ENCODE measurements at regions not wholly inside any gene's neighbourhood (a gene's known extent, or its start where the extent isn't known, plus 50 kb on each side); places are given as distances from the start of the nearest gene placed in this dataset.
A peak's percentile ranks its signal among the peaks of the same experiment; 100 is the strongest.

DNA sequence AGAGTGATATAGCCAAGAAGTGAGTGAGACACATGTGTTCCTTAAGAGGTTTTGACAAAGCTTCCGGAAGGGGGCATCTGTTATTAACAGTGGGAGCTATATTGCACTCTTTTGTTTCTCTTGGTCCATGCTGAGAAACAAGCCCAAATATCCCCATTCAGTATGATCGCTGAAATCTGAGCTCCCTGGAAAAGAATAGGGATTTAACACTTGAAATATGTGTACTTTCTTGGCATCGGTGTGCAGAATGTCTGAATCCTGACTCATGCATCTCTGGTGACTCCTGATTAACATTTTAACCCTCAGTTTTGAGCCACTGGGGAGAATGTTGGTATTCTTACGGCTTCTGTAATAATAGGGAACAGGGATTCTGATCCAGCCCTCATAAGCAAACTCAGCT, 448.1 kb downstream of the TSN start:
- H3K4me2 ChIP-seq (ENCODE audit: unreplicated experiment): peak overlapping the region; percentile 59
- peaks cover 36% of the 10 kb centered on the region for H3K4me1 ChIP-seq (ENCODE audit: insufficient read depth)
- H3F3A ChIP-seq (ENCODE audit: insufficient read depth): peaks cover 20% of the 10 kb centered on the region
- H4K20me1 ChIP-seq (ENCODE audit: insufficient read depth): no peaks in the 10 kb centered on the region
- DNase-seq: peak; percentile 88
- H3K27ac ChIP-seq: peak overlapping the region; percentile 30
- H3K4me3 ChIP-seq: peak overlapping the region; percentile 30; the same call in 1 of the 2 replicates
- no peaks in the 10 kb centered on the region for H3K27me3 ChIP-seq (replicated peaks; ENCODE audit: insufficient read depth)
- no peaks in the 10 kb centered on the region for H3K79me2 ChIP-seq (ENCODE audit: insufficient read depth)
- in situ Hi-C loops (cut with MboI): no loop called here
- no peak overlapping the region for H2AFZ ChIP-seq
- H3K9me2 ChIP-seq (ENCODE audit: insufficient read depth): no peaks in the 10 kb centered on the region
- TF ChIP-seq EZH2 (IDR thresholded peaks at IDR 0.05; ENCODE audit: insufficient read depth, poor library complexity, severe bottlenecking) (no peak), EZH2phosphoT487 (IDR thresholded peaks at IDR 0.05; ENCODE audit: insufficient read depth, low read depth) (no peak)
- H3K9ac ChIP-seq: no peak overlapping the region
- WGBS, 2 experiments (ENCODE audit: low coverage in 1 of 2, low lambda C conversion rate in 2 of 2, missing lambda C conversion rate in 2 of 2): 1 to 4% methylated on average over 4 of the region's 4 CpGs
- H3K9me3 ChIP-seq (ENCODE audit: low read depth): no peaks in the 10 kb centered on the region
- H3K36me3 ChIP-seq (ENCODE audit: low read depth): no peaks in the 10 kb centered on the region

DNA sequence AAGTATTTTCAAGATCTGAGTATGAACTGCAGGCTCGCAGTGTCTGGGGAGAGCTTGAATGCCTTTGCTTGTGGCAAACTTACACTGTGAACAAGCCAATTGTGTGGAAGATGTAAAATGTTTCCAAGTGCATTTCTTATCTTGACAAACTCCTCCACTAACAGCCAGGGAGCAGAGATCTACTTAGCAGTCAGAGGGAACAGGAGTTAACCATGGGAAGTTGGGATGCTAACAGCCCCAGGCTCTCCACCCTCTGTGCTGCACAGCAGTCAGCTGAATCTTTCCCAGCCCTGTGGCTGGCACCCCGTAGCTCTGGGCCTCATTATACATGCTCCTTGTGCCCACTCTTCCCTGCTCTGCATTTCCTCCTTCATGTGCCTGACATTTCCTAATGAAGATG, 450.2 kb downstream of the TSN start:
- no peaks in the 10 kb centered on the region for H3K79me2 ChIP-seq (ENCODE audit: insufficient read depth)

DNA sequence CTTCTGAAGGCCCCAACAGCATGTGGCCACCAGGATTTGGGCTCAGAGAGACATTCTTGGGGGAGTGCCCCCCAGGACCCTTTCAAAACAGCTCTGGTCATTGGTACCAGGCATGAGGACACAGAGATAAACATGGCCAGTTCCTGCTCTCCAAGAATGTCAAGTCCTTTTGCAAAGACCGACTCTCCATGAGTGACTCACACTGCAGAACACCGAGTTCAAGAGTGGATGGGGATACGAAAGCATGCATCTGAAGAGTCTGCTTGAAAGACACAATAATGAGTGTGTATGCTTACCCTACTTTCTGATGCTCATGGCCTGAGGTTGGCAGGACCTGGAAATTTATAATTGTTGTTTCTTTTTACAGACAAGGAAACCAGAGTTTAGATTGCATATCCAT, 450.6 kb downstream of the TSN start:
- Histone ChIP-seq H3K9me2 (ENCODE audit: insufficient read depth) (no peaks in the 10 kb centered on the region), H3K9me3 (ENCODE audit: low read depth) (no peaks in the 10 kb centered on the region), H3K79me2 (ENCODE audit: insufficient read depth) (no peaks in the 10 kb centered on the region), H3K27me3 (replicated peaks; ENCODE audit: insufficient read depth) (no peaks in the 10 kb centered on the region), H4K20me1 (ENCODE audit: insufficient read depth) (no peaks in the 10 kb centered on the region), H3K27ac (no peak overlapping the region), H3F3A (ENCODE audit: insufficient read depth) (peaks cover 20% of the 10 kb centered on the region), H3K4me1 (ENCODE audit: insufficient read depth) (peaks cover 36% of the 10 kb centered on the region), H3K4me2 (ENCODE audit: unreplicated experiment) (no peak overlapping the region), H3K9ac (no peak overlapping the region), H3K36me3 (ENCODE audit: low read depth) (no peaks in the 10 kb centered on the region), H3K4me3 (no peak overlapping the region), H2AFZ (no peak overlapping the region)
- peak; percentile 56 for DNase-seq
- WGBS, 2 experiments (ENCODE audit: low coverage in 1 of 2, low lambda C conversion rate in 2 of 2, missing lambda C conversion rate in 2 of 2): 34 to 35% methylated on average over 3 of the region's 3 CpGs
- no peak for TF ChIP-seq EZH2 (IDR thresholded peaks at IDR 0.05; ENCODE audit: insufficient read depth, poor library complexity, severe bottlenecking)
- no peak for TF ChIP-seq EZH2phosphoT487 (IDR thresholded peaks at IDR 0.05; ENCODE audit: insufficient read depth, low read depth)
- in situ Hi-C loops (cut with MboI): no loop called here

More for the DNA sequence above, 450.2 kb downstream of the TSN start:
- H4K20me1 ChIP-seq (ENCODE audit: insufficient read depth): no peaks in the 10 kb centered on the region
- no peak overlapping the region for H3K4me2 ChIP-seq (ENCODE audit: unreplicated experiment)
- TF ChIP-seq EZH2 (IDR thresholded peaks at IDR 0.05; ENCODE audit: insufficient read depth, poor library complexity, severe bottlenecking) (no peak), EZH2phosphoT487 (IDR thresholded peaks at IDR 0.05; ENCODE audit: insufficient read depth, low read depth) (no peak)
- H3K4me1 ChIP-seq (ENCODE audit: insufficient read depth): peaks cover 36% of the 10 kb centered on the region
- H3K27me3 ChIP-seq (replicated peaks; ENCODE audit: insufficient read depth): no peaks in the 10 kb centered on the region
- H3F3A ChIP-seq (ENCODE audit: insufficient read depth): peaks cover 20% of the 10 kb centered on the region
- no peak overlapping the region for H3K9ac ChIP-seq
- no peaks in the 10 kb centered on the region for H3K9me3 ChIP-seq (ENCODE audit: low read depth)
- H3K27ac ChIP-seq: no peak overlapping the region
- H3K9me2 ChIP-seq (ENCODE audit: insufficient read depth): no peaks in the 10 kb centered on the region
- no peak overlapping the region for H3K4me3 ChIP-seq
- H3K36me3 ChIP-seq (ENCODE audit: low read depth): no peaks in the 10 kb centered on the region
- H2AFZ ChIP-seq: no peak overlapping the region
- 34 to 37% methylated on average over 2 of the region's 2 CpGs for WGBS, 2 experiments (ENCODE audit: low coverage in 1 of 2, low lambda C conversion rate in 2 of 2, missing lambda C conversion rate in 2 of 2)
- DNase-seq: no peak
- in situ Hi-C loops (cut with MboI): no loop called here

DNA sequence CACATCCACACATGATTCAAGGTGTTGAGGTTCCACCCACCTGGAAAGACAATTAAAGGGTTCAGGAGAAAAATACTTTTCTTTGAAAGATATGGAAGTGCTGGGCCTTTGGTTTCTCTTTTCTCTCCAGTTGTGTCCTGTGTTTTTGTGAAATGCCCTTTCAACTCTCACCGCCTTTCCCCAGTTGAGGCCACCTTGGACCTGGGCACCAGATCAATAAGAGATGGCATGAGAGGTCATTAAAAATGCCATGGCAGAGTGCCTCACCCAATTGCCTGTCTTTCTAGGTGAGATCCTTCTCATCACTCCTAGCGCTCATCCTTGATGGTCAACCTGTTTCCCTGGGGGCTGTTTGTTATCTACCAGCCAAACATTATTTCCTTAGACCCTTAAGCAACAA, 453.9 kb downstream of the TSN start:
- no peak overlapping the region for H3K9ac ChIP-seq
- H3F3A ChIP-seq (ENCODE audit: insufficient read depth): no peaks in the 10 kb centered on the region
- no peak overlapping the region for H3K4me2 ChIP-seq (ENCODE audit: unreplicated experiment)
- TF ChIP-seq EZH2 (IDR thresholded peaks at IDR 0.05; ENCODE audit: insufficient read depth, poor library complexity, severe bottlenecking) (no peak), EZH2phosphoT487 (IDR thresholded peaks at IDR 0.05; ENCODE audit: insufficient read depth, low read depth) (no peak)
- no peaks in the 10 kb centered on the region for H3K79me2 ChIP-seq (ENCODE audit: insufficient read depth)
- peaks cover 13% of the 10 kb centered on the region for H3K4me1 ChIP-seq (ENCODE audit: insufficient read depth)
- no peak for DNase-seq
- 79 to 90% methylated on average over 2 of the region's 2 CpGs for WGBS, 2 experiments (ENCODE audit: low coverage in 1 of 2, low lambda C conversion rate in 2 of 2, missing lambda C conversion rate in 2 of 2)
- no peaks in the 10 kb centered on the region for H3K27me3 ChIP-seq (replicated peaks; ENCODE audit: insufficient read depth)
- H3K9me2 ChIP-seq (ENCODE audit: insufficient read depth): no peaks in the 10 kb centered on the region
- no peaks in the 10 kb centered on the region for H4K20me1 ChIP-seq (ENCODE audit: insufficient read depth)
- H3K9me3 ChIP-seq (ENCODE audit: low read depth): no peaks in the 10 kb centered on the region
- no peak overlapping the region for H3K4me3 ChIP-seq
- H3K27ac ChIP-seq: no peak overlapping the region
- H3K36me3 ChIP-seq (ENCODE audit: low read depth): no peaks in the 10 kb centered on the region
- no peak overlapping the region for H2AFZ ChIP-seq
- in situ Hi-C loops (cut with MboI): no loop called here

DNA sequence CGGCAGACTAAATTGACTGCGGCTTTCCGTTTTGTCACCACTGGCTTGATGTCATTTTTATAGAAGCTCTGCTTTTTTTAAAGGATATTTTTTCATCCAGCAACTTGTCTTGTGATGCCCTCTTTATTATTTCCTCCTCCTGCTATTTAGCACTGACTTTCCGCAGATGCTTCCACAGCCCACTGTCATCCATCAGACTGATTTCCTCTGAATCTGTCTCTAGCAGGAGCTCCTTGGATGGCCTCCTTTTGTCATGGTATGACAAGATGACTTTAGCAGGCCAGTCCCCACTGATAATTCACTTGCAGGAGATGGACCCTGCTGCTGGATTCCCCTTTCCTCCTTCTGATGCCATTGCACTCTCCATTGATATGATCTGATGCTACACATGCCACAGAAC, 454.6 kb downstream of the TSN start:
- Histone ChIP-seq H3K36me3 (ENCODE audit: low read depth) (no peaks in the 10 kb centered on the region), H3F3A (ENCODE audit: insufficient read depth) (no peaks in the 10 kb centered on the region), H3K4me1 (ENCODE audit: insufficient read depth) (peaks cover 12% of the 10 kb centered on the region; the same call in 1 of the 2 replicates), H3K79me2 (ENCODE audit: insufficient read depth) (no peaks in the 10 kb centered on the region), H2AFZ (no peak overlapping the region), H3K9me2 (ENCODE audit: insufficient read depth) (no peaks in the 10 kb centered on the region), H3K4me3 (no peak overlapping the region), H3K9ac (no peak overlapping the region), H4K20me1 (ENCODE audit: insufficient read depth) (no peaks in the 10 kb centered on the region), H3K27me3 (replicated peaks; ENCODE audit: insufficient read depth) (no peaks in the 10 kb centered on the region), H3K9me3 (ENCODE audit: low read depth) (no peaks in the 10 kb centered on the region), H3K27ac (no peak overlapping the region), H3K4me2 (ENCODE audit: unreplicated experiment) (no peak overlapping the region)
- TF ChIP-seq EZH2 (IDR thresholded peaks at IDR 0.05; ENCODE audit: insufficient read depth, poor library complexity, severe bottlenecking): no peak
- TF ChIP-seq EZH2phosphoT487 (IDR thresholded peaks at IDR 0.05; ENCODE audit: insufficient read depth, low read depth): no peak
- WGBS, 2 experiments (ENCODE audit: low coverage in 1 of 2, low lambda C conversion rate in 2 of 2, missing lambda C conversion rate in 2 of 2): 86 to 90% methylated on average over 4 of the region's 4 CpGs
- DNase-seq: no peak
- in situ Hi-C loops (cut with MboI): no loop called here
